ENCODE measurements at regions not wholly inside any gene's neighbourhood (a gene's known extent, or its start where the extent isn't known, plus 50 kb on each side); places are given as distances from the start of the nearest gene placed in this dataset.
A peak's percentile ranks its signal among the peaks of the same experiment; 100 is the strongest.
"Not testable (repeated sequence)": the region's sequence is repeated elsewhere in the genome, so short reads cannot be mapped to it uniquely, and the experiment has no call there.

DNA sequence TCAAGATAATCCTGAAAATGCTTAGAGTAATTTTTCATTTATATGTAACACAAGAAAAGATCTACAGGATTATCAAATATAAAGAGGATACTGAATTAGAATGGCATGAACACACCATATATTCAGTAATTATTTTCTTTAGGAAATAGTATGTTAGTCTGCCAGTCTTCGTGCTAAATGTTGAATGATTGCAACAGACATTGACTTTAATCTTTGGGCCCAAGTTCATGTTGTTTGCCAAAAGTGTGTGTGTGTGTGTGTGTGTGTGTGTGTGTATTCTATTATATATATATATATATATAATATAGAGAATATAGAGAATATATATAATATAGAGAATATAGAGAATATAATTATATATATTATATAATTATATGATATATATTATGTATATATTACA is 186.6 kb downstream of the TMEM47 start:
- Histone ChIP-seq H3K36me3 (no peaks in the 10 kb centered on the region), H3K9me3 (no peaks in the 10 kb centered on the region), H3K27ac (no peak overlapping the region), H3K4me3 (no peak overlapping the region), H3K4me1 (no peaks in the 10 kb centered on the region), H3K27me3 (ENCODE audit: low read depth) (no peaks in the 10 kb centered on the region)
- TF ChIP-seq, protein P1, sequence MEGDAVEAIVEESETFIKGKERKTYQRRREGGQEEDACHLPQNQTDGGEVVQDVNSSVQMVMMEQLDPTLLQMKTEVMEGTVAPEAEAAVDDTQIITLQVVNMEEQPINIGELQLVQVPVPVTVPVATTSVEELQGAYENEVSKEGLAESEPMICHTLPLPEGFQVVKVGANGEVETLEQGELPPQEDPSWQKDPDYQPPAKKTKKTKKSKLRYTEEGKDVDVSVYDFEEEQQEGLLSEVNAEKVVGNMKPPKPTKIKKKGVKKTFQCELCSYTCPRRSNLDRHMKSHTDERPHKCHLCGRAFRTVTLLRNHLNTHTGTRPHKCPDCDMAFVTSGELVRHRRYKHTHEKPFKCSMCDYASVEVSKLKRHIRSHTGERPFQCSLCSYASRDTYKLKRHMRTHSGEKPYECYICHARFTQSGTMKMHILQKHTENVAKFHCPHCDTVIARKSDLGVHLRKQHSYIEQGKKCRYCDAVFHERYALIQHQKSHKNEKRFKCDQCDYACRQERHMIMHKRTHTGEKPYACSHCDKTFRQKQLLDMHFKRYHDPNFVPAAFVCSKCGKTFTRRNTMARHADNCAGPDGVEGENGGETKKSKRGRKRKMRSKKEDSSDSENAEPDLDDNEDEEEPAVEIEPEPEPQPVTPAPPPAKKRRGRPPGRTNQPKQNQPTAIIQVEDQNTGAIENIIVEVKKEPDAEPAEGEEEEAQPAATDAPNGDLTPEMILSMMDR (IDR thresholded peaks at IDR 0.05) = no peak
- no peak for ATAC-seq
- DNase-seq = no peak
- intact Hi-C loops (cut with DNase I) = no loop called here

DNA sequence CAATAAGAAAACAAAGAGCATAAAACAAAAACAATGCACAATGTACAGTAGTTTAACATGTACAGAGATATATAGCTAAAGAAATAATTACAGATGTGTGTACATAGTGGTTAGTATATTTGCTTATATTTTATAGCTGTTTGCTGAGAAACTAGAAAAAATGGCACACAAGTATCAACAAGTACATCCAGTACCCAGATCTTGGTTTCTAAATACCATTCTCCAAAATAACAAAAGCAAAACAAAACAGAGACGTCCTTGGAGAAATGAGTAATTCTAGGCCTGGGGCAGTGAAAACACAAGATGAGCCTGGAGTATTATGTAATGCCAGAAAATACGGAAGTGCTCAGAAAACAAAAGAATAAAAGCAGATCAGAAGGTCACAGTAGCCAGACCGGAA is 189.6 kb downstream of the TMEM47 start:
- H3K27me3 ChIP-seq (ENCODE audit: low read depth) = no peaks in the 10 kb centered on the region
- no peak overlapping the region for H3K27ac ChIP-seq
- no peaks in the 10 kb centered on the region for H3K4me1 ChIP-seq
- DNase-seq (no peak), ATAC-seq (no peak)
- no peaks in the 10 kb centered on the region for H3K36me3 ChIP-seq
- TF ChIP-seq, protein P1 (IDR thresholded peaks at IDR 0.05) = no peak
- no peaks in the 10 kb centered on the region for H3K9me3 ChIP-seq
- no peak overlapping the region for H3K4me3 ChIP-seq
- intact Hi-C loops (cut with DNase I) = no loop called here

DNA sequence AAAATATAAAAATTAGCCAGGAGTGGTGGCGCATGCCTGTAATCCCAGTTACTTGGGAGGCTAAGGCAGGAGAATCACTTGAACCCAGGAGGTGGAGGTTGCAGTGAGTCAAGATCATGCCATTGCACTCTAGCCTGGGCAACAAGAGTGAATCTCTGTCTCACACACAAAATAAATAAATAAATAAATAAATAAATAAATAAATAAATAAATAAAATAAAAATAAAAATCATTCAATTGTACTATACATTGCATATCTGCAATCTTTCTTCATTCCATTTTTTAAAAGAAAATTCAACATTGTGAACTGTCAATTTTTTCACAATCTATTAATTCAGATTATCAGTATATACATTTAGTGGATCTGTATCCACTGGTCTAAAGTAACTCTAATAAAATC is 193.9 kb downstream of the TMEM47 start:
- ATAC-seq, H3K4me3 ChIP-seq, H3K36me3 ChIP-seq: not testable (repeated sequence)

DNA sequence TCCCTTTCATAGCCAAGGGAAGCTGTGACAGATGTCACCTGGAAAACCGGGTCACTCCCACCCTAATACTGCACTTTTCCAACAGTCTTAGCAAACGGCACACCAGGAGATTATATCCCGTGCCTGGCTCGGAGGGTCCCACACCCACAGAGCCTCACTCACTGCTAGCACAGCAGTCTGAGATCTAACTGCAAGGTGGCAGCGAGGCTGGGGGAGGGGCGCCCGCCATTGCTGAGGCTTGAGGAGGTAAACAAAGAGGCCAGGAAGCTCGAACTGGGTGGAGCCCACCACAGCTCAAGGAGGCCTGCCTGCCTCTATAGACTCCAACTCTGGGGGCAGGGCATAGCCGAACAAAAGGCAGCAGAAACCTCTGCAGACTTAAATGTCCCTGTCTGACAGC is 199.2 kb downstream of the TMEM47 start:
- ATAC-seq; DNase-seq; H3K4me1 ChIP-seq; H3K9me3 ChIP-seq; H3K36me3 ChIP-seq; H3K27me3 ChIP-seq (ENCODE audit: low read depth); H3K4me3 ChIP-seq; H3K27ac ChIP-seq; intact Hi-C loops (cut with DNase I): not testable (repeated sequence)

More for the DNA sequence above, 193.9 kb downstream of the TMEM47 start:
- H3K9me3 ChIP-seq; H3K27me3 ChIP-seq (ENCODE audit: low read depth); H3K27ac ChIP-seq; DNase-seq; H3K4me1 ChIP-seq; intact Hi-C loops (cut with DNase I): not testable (repeated sequence)

DNA sequence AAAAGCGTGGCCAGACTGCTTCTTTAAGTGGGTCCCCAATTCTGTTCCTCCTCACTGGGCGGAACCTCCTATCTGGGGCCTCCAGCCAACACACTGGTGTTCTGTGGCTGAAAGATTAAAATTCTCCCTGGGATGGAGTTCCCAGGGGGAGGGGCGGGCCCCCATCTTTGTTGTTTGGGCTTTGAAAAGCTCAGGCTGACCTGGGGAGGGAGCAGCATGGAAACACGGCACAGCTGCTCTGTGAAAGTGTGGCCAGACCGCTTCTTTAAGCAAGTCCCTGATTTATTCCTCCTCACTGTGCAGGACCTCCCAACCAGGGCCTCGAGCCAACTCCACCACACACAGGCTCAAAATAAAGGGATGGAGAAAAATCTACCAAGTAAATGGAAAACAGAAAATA is 219.5 kb downstream of the TMEM47 start:
- H3K27ac ChIP-seq = no peak overlapping the region
- no peak overlapping the region for H3K4me3 ChIP-seq
- H3K9me3 ChIP-seq = no peaks in the 10 kb centered on the region
- no peaks in the 10 kb centered on the region for H3K36me3 ChIP-seq
- no peaks in the 10 kb centered on the region for H3K27me3 ChIP-seq (ENCODE audit: low read depth)
- intact Hi-C loops (cut with DNase I) = no loop called here
- DNase-seq (no peak), ATAC-seq (peak in 1 of 2 donors; percentile 27)
- no peaks in the 10 kb centered on the region for H3K4me1 ChIP-seq
- TF ChIP-seq, protein P1 (IDR thresholded peaks at IDR 0.05) = no peak

DNA sequence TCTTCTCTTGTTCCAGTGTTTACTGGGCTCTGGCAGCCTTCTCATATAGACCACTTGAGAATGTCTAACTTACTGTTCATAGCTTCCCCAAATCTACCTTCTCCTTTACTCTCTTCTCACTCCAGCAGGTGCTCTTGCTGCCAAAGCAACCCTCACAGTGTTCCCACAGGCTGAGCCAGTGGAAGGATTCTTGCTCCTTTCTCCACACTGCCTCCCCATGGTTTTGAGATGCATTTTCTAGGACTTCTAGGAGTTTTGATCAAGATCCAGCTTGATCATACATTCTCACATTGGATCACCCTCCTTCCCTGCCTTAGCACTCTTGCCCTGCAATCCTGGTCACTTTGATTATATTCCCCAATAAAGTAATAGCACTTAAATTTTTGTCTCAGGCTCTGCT is 230.8 kb downstream of the TMEM47 start:
- no peak for DNase-seq
- no peak overlapping the region for H3K27ac ChIP-seq
- no peaks in the 10 kb centered on the region for H3K4me1 ChIP-seq
- intact Hi-C loops (cut with DNase I) = no loop called here
- H3K4me3 ChIP-seq = no peak overlapping the region
- H3K27me3 ChIP-seq (ENCODE audit: low read depth) = no peaks in the 10 kb centered on the region
- TF ChIP-seq, protein P1 (IDR thresholded peaks at IDR 0.05) = no peak
- no peaks in the 10 kb centered on the region for H3K9me3 ChIP-seq
- no peaks in the 10 kb centered on the region for H3K36me3 ChIP-seq
- no peak for ATAC-seq

DNA sequence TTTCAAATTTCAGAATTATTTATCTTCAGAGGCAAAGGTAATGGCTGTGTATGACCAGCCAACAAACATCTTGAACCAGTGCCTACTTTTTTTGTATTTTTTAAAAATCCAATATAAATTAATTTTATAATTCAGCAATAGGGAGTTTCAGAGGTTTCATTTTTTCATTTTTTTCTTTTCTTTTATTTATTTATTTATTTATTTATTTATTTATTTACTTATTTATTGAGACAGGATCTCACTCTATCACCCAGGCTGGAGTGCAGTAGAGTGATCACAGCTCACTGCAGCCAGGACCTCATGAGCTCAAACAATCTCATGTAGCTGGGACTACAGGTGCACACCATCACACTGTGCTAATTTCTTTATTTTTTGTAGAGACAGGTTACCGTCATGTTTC is 250.5 kb downstream of the TMEM47 start:
- Histone ChIP-seq H3K4me3 (no peak overlapping the region), H3K27ac (no peak overlapping the region), H3K4me1 (no peaks in the 10 kb centered on the region), H3K9me3 (no peaks in the 10 kb centered on the region), H3K36me3 (no peaks in the 10 kb centered on the region), H3K27me3 (ENCODE audit: low read depth) (no peaks in the 10 kb centered on the region)
- TF ChIP-seq, protein P1 (IDR thresholded peaks at IDR 0.05) = no peak
- intact Hi-C loops (cut with DNase I) = no loop called here
- ATAC-seq = no peak
- no peak for DNase-seq

All from lower lobe of right lung (tissue), 2 donors.